HEK293T (cell line): ENCODE measurements at regions not wholly inside any gene's neighbourhood (a gene's known extent, or its start where the extent isn't known, plus 50 kb on each side); places are given as distances from the start of the nearest gene placed in this dataset.

Experiments
- BHLHE40 ChIP-seq: fragments of 450-650 bp; IDR thresholded peaks from 2 replicates; pipeline ENCODE4 v1.6.1; 2016; ENCODE audit warnings: mild to moderate bottlenecking, moderate library complexity, borderline replicate concordance
- CTBP1 ChIP-seq: fragments of 450-650 bp; IDR thresholded peaks from 2 replicates; pipeline ENCODE4 v1.6.1; 2016; ENCODE audit warnings: borderline replicate concordance
- ELF4 ChIP-seq: fragments of 450-650 bp; IDR thresholded peaks from 2 replicates; pipeline ENCODE4 v1.6.1; 2017; ENCODE audit warnings: antibody characterized with exemption
- FOXA1 ChIP-seq: fragments of 450-650 bp; IDR thresholded peaks from 2 replicates; pipeline ENCODE4 v1.6.1; 2016; ENCODE audit warnings: mild to moderate bottlenecking
- FOXK2 ChIP-seq: fragments of 450-650 bp; IDR thresholded peaks from 2 replicates; pipeline ENCODE4 v1.6.1; 2016; ENCODE audit warnings: mild to moderate bottlenecking
- FOXM1 ChIP-seq: fragments of 450-650 bp; IDR thresholded peaks from 2 replicates; pipeline ENCODE4 v1.6.1; 2017; ENCODE audit warnings: mild to moderate bottlenecking, borderline replicate concordance
- PKNOX1 ChIP-seq: fragments of 450-650 bp; IDR thresholded peaks from 2 replicates; pipeline ENCODE4 v1.6.1; 2016
- SP1 ChIP-seq: fragments of 450-650 bp; IDR thresholded peaks from 2 replicates; pipeline ENCODE4 v1.6.1; 2017
- SUZ12 ChIP-seq: fragments of 450-650 bp; IDR thresholded peaks from 2 replicates; pipeline ENCODE4 v1.6.1; 2016; ENCODE audit warnings: mild to moderate bottlenecking
- TARDBP ChIP-seq: fragments of 450-650 bp; IDR thresholded peaks from 2 replicates; pipeline ENCODE4 v1.6.1; 2016
- ZNF384 ChIP-seq: fragments of 450-650 bp; IDR thresholded peaks from 2 replicates; pipeline ENCODE4 v1.6.1; 2016

- TF ChIP-seq PKNOX1 = no peak
- TF ChIP-seq FOXM1 = no peak
- TF ChIP-seq SUZ12 = no peak
- TF ChIP-seq ZNF384 = no peak
- no peak for TF ChIP-seq TARDBP
- TF ChIP-seq FOXK2 = no peak
- no peak for TF ChIP-seq SP1
- no peak for TF ChIP-seq BHLHE40
- TF ChIP-seq FOXA1 = no peak
- no peak for TF ChIP-seq CTBP1
- no peak for TF ChIP-seq ELF4
Measured at GRCh38 chr2:105598829-105599698, 145.6 kb upstream of the NCK2 start.
